ENCODE measurements at regions not wholly inside any gene's neighbourhood (a gene's known extent, or its start where the extent isn't known, plus 50 kb on each side); places are given as distances from the start of the nearest gene placed in this dataset.

DNA sequence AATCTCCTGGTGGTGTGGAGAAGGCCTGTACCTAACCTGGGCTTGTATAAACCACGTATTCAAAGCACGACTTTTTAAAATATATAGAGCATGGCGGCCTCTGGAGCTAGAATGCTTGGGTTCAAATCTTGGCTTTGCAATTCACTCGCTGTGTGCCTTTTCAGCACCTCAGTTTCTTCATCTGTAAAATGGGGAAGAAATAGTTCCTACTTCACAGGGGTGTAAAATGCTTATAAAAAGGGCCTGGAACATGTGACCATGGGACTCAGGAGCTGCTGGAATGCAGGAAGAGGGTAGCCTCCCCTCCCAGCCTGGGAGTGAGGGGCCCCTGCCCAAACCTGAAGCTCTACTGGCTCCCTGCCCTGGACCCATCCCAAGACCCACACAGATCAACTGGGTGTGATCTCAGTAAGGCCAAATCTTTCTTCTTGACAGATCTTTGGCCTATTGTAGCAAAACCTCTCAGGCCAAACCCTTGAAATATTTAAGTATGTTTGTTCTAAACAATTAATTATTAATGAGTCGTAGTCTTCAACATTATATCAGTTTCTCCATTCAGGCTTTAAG lies 269.0 kb downstream of the ZSWIM6 start:
- no peak for TF ChIP-seq POLR2A (IDR thresholded peaks at IDR 0.05)
- TF ChIP-seq, protein P1, sequence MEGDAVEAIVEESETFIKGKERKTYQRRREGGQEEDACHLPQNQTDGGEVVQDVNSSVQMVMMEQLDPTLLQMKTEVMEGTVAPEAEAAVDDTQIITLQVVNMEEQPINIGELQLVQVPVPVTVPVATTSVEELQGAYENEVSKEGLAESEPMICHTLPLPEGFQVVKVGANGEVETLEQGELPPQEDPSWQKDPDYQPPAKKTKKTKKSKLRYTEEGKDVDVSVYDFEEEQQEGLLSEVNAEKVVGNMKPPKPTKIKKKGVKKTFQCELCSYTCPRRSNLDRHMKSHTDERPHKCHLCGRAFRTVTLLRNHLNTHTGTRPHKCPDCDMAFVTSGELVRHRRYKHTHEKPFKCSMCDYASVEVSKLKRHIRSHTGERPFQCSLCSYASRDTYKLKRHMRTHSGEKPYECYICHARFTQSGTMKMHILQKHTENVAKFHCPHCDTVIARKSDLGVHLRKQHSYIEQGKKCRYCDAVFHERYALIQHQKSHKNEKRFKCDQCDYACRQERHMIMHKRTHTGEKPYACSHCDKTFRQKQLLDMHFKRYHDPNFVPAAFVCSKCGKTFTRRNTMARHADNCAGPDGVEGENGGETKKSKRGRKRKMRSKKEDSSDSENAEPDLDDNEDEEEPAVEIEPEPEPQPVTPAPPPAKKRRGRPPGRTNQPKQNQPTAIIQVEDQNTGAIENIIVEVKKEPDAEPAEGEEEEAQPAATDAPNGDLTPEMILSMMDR (IDR thresholded peaks at IDR 0.05) = no peak

Data from body of pancreas (tissue), 4 donors.